GM21447 (cell line): ENCODE measurements at regions not wholly inside any gene's neighbourhood (a gene's known extent, or its start where the extent isn't known, plus 50 kb on each side); places are given as distances from the start of the nearest gene placed in this dataset.

Experiments
- ATAC-seq: cut with Tn5 transposase; IDR thresholded peaks from one replicate; pipeline ENCODE4 v1.9.1; 2021; ENCODE audit not compliant: unreplicated experiment

GRCh38 chr11:45089251-45089650, 57.2 kb upstream of the PRDM11 start:
- no peak for ATAC-seq

- no peak for ATAC-seq
Measured at GRCh38 chr11:45089676-45090499, 56.6 kb upstream of the PRDM11 start.

GRCh38 chr11:45090607-45091006, 55.8 kb upstream of the PRDM11 start:
- no peak for ATAC-seq

GRCh38 chr11:45091563-45092403, 54.7 kb upstream of the PRDM11 start:
- ATAC-seq = no peak

GRCh38 chr11:45092404-45092785, 54.0 kb upstream of the PRDM11 start:
- ATAC-seq = no peak

GRCh38 chr11:45092901-45093760, 53.3 kb upstream of the PRDM11 start:
- no peak for ATAC-seq

- ATAC-seq = no peak
Measured at GRCh38 chr11:45093761-45094455, 52.5 kb upstream of the PRDM11 start.

GRCh38 chr11:45094958-45095690, 51.3 kb upstream of the PRDM11 start:
- ATAC-seq = no peak

- ATAC-seq = no peak
Measured at GRCh38 chr11:45095691-45096010, 50.8 kb upstream of the PRDM11 start.

GRCh38 chr11:45096636-45097035, 49.8 kb upstream of the PRDM11 start:
- no peak for ATAC-seq
